Caco-2 (cell line): ENCODE measurements at regions not wholly inside any gene's neighbourhood (a gene's known extent, or its start where the extent isn't known, plus 50 kb on each side); places are given as distances from the start of the nearest gene placed in this dataset.

Experiments used
- BruUV-seq: library from RNA; stranded (reverse); fragments of 400-500 nt; replicated peaks from 2 replicates; lab custom pipeline; 2021; lab: Mats Ljungman, UMichigan
- CTCF ChIA-PET: fragments of 300-600 bp; sonication (Branson Sonifier 250); formaldehyde crosslinking; loops from one replicate; lab custom pipeline; 2022; ENCODE audit warnings: antibody characterized with exemption; lab: Charles Lee
- POLR2A ChIA-PET: fragments of 300-600 bp; sonication (Branson Sonifier 250); formaldehyde crosslinking; loops from one replicate; lab custom pipeline; 2022; ENCODE audit warnings: antibody characterized with exemption; lab: Charles Lee
- DNase-seq, 2 experiments: peaks; one replicate each; pipeline versions ENCODE4 v3.0.0 to v3.0.0-alpha.2; 2020 to 2022
- H3K27me3 ChIP-seq: replicated peaks from 2 replicates; pipeline ENCODE4 v1.6.0; 2011; ENCODE audit warnings: low read length; ENCODE audit not compliant: control insufficient read depth, insufficient read depth
- H3K36me3 ChIP-seq: 2 replicates; pipeline ENCODE4 v1.5.1; 2011; ENCODE audit warnings: low read length; ENCODE audit not compliant: control insufficient read depth, insufficient read depth
- H3K4me1 ChIP-seq: fragments of 250-450 bp; sonication (Bioruptor Pico); 2 replicates; pipeline ENCODE4 v1.5.1; 2020; ENCODE audit warnings: mild to moderate bottlenecking
- H3K4me3 ChIP-seq: 2 replicates; pipeline ENCODE4 v1.5.1; 2011; ENCODE audit warnings: low read depth, mild to moderate bottlenecking, control low read depth, low read length
- H3K9me3 ChIP-seq: fragments of 250-450 bp; sonication (Bioruptor Pico); 2 replicates; pipeline ENCODE4 v1.5.1; 2020; ENCODE audit warnings: mild to moderate bottlenecking, moderate library complexity
- H3K27ac Mint-ChIP-seq: one replicate; pipeline ENCODE4 v1.8.0; 2022; ENCODE audit warnings: mixed read lengths; ENCODE audit not compliant: unreplicated experiment
- H3K27me3 Mint-ChIP-seq: one replicate; pipeline ENCODE4 v1.8.0; 2022; ENCODE audit warnings: mixed read lengths; ENCODE audit not compliant: insufficient read depth, unreplicated experiment
- H3K36me3 Mint-ChIP-seq: one replicate; pipeline ENCODE4 v1.8.0; 2022; ENCODE audit warnings: mild to moderate bottlenecking, mixed read lengths; ENCODE audit not compliant: insufficient read depth, unreplicated experiment
- H3K4me1 Mint-ChIP-seq: one replicate; pipeline ENCODE4 v1.8.0; 2022; ENCODE audit warnings: low read depth, mixed read lengths; ENCODE audit not compliant: unreplicated experiment
- H3K4me3 Mint-ChIP-seq: one replicate; pipeline ENCODE4 v1.8.0; 2022; ENCODE audit warnings: mild to moderate bottlenecking, moderate library complexity, mixed read lengths; ENCODE audit not compliant: unreplicated experiment
- H3K9me3 Mint-ChIP-seq: one replicate; pipeline ENCODE4 v1.8.0; 2022; ENCODE audit warnings: mixed read lengths; ENCODE audit not compliant: unreplicated experiment
- CTCF ChIP-seq, 2 experiments: fragments of 200-600 bp in 1 of 2; IDR thresholded peaks; 1 replicate in 1 of 2; 2 replicates in 1 of 2; pipeline versions ENCODE4 v1.5.1 to v1.8.0; 2011 to 2022; ENCODE audit warnings: antibody characterized with exemption in 1 of 2, control low read depth in 1 of 2, inconsistent platforms in 1 of 2, low read depth in 1 of 2, low read length in 1 of 2, mild to moderate bottlenecking in 1 of 2, moderate library complexity in 1 of 2; ENCODE audit not compliant: insufficient read depth in 1 of 2, severe bottlenecking in 1 of 2, unreplicated experiment in 1 of 2
- intact Hi-C: fragments of 100-400 bp; cut with micrococcal nuclease; formaldehyde crosslinking; loops from one replicate; pipeline ENCODE4 v1.10.0; 2022; ENCODE audit not compliant: unreplicated experiment

- Mint-ChIP-seq H3K36me3 (no peaks in the 10 kb centered on the region), H3K27ac (no peak overlapping the region), H3K27me3 (peaks cover 11% of the 10 kb centered on the region), H3K4me3 (no peak overlapping the region), H3K4me1 (no peaks in the 10 kb centered on the region), H3K9me3 (peaks cover 10% of the 10 kb centered on the region)
- no peak for TF ChIP-seq CTCF (IDR thresholded peaks at IDR 0.05; ENCODE audit: insufficient read depth in 1 of 2, low read depth in 1 of 2, low read length in 1 of 2, severe bottlenecking in 1 of 2, unreplicated experiment in 1 of 2)
- DNase-seq, result no peak
- no peak overlapping the region for H3K4me3 ChIP-seq
- no peaks in the 10 kb centered on the region for H3K27me3 ChIP-seq
- POLR2A ChIA-PET, result no interaction called here
- intact Hi-C loops, result no loop called here
- BruUV-seq, result no TSS peak
- CTCF ChIA-PET, result no interaction called here
- no peaks in the 10 kb centered on the region for H3K4me1 ChIP-seq
- H3K36me3 ChIP-seq, result no peaks in the 10 kb centered on the region
- H3K9me3 ChIP-seq, result no peaks in the 10 kb centered on the region
Measured at GRCh38 chr14:39781466-39781865, 349.2 kb upstream of the FBXO33 start.

DNA sequence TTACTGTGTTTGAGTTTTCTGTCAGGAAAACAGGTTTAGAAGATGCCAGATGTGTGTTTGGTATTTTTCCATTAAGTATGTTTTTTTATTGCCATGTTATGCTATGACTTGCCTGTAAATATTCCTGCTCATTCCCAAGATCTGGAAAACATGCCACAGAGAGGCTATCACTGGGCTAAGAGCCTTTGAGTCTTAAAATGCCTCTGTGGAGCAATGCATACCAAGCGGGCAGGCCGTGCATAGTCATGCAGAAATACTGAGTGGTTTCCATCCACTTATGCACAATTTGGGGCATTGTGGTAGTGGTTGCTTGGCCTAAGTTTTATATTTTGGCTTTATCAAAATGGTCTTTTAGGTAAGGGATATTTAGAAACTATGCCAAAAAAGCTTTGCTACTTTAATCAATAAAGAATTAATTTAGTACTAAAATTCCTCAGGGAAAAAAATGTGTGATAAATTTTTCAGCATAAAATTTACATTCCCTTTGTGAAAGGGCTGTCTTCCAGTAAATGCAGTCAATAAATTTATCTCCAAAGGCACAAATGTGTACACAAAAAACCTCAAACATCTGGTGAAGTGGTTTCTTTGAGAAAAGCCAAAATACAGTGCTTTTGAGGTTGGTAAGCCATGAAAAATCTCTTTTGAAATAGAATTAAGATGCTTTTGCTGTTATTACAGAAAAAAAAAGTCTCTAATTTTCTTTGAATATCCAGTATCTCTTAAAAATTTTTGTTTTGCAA lies 341.3 kb upstream of the FBXO33 start:
- no peak for TF ChIP-seq CTCF (IDR thresholded peaks at IDR 0.05; ENCODE audit: insufficient read depth in 1 of 2, low read depth in 1 of 2, low read length in 1 of 2, severe bottlenecking in 1 of 2, unreplicated experiment in 1 of 2)
- CTCF ChIA-PET, result no interaction called here

DNA sequence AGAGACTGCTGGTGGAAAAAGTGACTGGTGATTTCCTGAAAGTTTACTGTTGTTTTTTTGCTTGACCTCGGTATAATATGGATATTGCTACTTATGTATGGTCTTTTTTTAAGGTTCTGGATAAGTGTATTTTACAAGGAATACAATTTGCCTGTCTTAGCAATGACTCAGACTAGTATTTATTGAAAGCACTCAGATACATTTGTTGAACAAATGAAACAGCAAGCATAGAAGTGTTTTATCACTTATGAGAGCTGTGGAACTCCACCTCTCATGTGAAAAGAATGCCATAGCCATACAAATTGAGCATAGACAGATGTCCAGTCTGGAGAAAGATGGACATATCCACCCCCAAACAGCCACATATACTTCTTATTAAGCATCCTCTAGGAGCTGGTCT lies 340.4 kb upstream of the FBXO33 start:
- H3K27ac Mint-ChIP-seq, result no peak overlapping the region

More for the DNA sequence above, 341.3 kb upstream of the FBXO33 start:
- Mint-ChIP-seq H3K27ac (no peak overlapping the region), H3K4me1 (no peaks in the 10 kb centered on the region), H3K4me3 (no peak overlapping the region), H3K9me3 (peaks cover 7% of the 10 kb centered on the region), H3K36me3 (no peaks in the 10 kb centered on the region), H3K27me3 (peaks cover 4% of the 10 kb centered on the region)
- Histone ChIP-seq H3K27me3 (no peaks in the 10 kb centered on the region), H3K9me3 (no peaks in the 10 kb centered on the region), H3K4me3 (no peak overlapping the region), H3K4me1 (no peaks in the 10 kb centered on the region), H3K36me3 (no peaks in the 10 kb centered on the region)
- no TSS peak for BruUV-seq
- intact Hi-C loops, result no loop called here
- DNase-seq, result no peak
- POLR2A ChIA-PET, result no interaction called here

More for the DNA sequence above, 340.4 kb upstream of the FBXO33 start:
- intact Hi-C loops, result no loop called here
- Histone ChIP-seq H3K36me3 (no peaks in the 10 kb centered on the region), H3K9me3 (no peaks in the 10 kb centered on the region), H3K4me1 (no peaks in the 10 kb centered on the region), H3K27me3 (no peaks in the 10 kb centered on the region), H3K4me3 (no peak overlapping the region)
- CTCF ChIA-PET, result no interaction called here
- no TSS peak for BruUV-seq
- Mint-ChIP-seq H3K4me1 (no peaks in the 10 kb centered on the region), H3K4me3 (no peak overlapping the region), H3K36me3 (no peaks in the 10 kb centered on the region), H3K9me3 (no peaks in the 10 kb centered on the region), H3K27me3 (peaks cover 3% of the 10 kb centered on the region)
- DNase-seq, result no peak
- POLR2A ChIA-PET, result no interaction called here
- no peak for TF ChIP-seq CTCF (IDR thresholded peaks at IDR 0.05; ENCODE audit: insufficient read depth in 1 of 2, low read depth in 1 of 2, low read length in 1 of 2, severe bottlenecking in 1 of 2, unreplicated experiment in 1 of 2)
